HG02870 (cell line): ENCODE measurements at regions not wholly inside any gene's neighbourhood (a gene's known extent, or its start where the extent isn't known, plus 50 kb on each side); places are given as distances from the start of the nearest gene placed in this dataset.
"Not testable (repeated sequence)": the region's sequence is repeated elsewhere in the genome, so short reads cannot be mapped to it uniquely, and the experiment has no call there.

Experiments
- ATAC-seq: cut with Tn5 transposase; IDR thresholded peaks from one replicate; pipeline ENCODE4 v1.9.1; 2021; ENCODE audit warnings: mild to moderate bottlenecking, moderate library complexity; ENCODE audit not compliant: unreplicated experiment

GRCh38 chr21:9041175-9041948, 1480.0 kb upstream of the TPTE start:
- ATAC-seq = not testable (repeated sequence)

- not testable (repeated sequence) for ATAC-seq
These were observed 1478.3 kb upstream of the TPTE start for GRCh38 chr21:9043089-9043488.

- not testable (repeated sequence) for ATAC-seq
These were observed 1474.5 kb upstream of the TPTE start for GRCh38 chr21:9046870-9047269.

GRCh38 chr21:9067515-9067914, 1453.9 kb upstream of the TPTE start:
- not testable (repeated sequence) for ATAC-seq

GRCh38 chr21:9068622-9069021, 1452.8 kb upstream of the TPTE start:
- not testable (repeated sequence) for ATAC-seq

GRCh38 chr21:9070703-9071102, 1450.7 kb upstream of the TPTE start:
- ATAC-seq = not testable (repeated sequence)

GRCh38 chr21:9073010-9073409, 1448.4 kb upstream of the TPTE start:
- ATAC-seq = not testable (repeated sequence)

- ATAC-seq = not testable (repeated sequence)
These were observed 1446.6 kb upstream of the TPTE start for GRCh38 chr21:9074772-9075171.

GRCh38 chr21:9083091-9083826, 1438.1 kb upstream of the TPTE start:
- ATAC-seq = not testable (repeated sequence)

GRCh38 chr21:9086299-9086698, 1435.1 kb upstream of the TPTE start:
- ATAC-seq = not testable (repeated sequence)

GRCh38 chr21:9087816-9088215, 1433.6 kb upstream of the TPTE start:
- not testable (repeated sequence) for ATAC-seq

- ATAC-seq = not testable (repeated sequence)
These were observed 1391.6 kb upstream of the TPTE start for GRCh38 chr21:9129741-9130140.

GRCh38 chr21:9130817-9131216, 1390.6 kb upstream of the TPTE start:
- not testable (repeated sequence) for ATAC-seq
